ENCODE measurements at regions not wholly inside any gene's neighbourhood (a gene's known extent, or its start where the extent isn't known, plus 50 kb on each side); places are given as distances from the start of the nearest gene placed in this dataset.

DNA sequence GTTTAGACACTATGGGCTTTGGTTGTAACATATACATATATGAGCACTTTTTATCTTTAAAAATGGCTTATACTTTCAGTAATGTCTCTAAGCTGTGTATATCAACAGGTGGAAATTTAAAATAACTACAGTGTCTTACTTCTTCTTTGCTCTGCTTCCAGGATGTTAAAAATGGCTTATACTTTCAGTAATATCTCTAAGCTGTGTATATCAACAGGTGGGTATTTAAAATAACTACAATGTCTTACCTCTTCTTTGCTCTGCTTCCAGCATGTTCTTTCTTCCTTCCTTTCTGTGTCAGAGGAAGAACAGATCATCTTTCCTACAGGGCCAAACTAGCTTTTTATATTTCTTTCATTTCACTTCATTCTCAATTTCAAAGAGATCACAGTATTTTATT lies 689.6 kb downstream of the EPHA4 start:
- TF ChIP-seq CTCF (IDR thresholded peaks at IDR 0.05 in 4 of 5, conservative IDR thresholded peaks at IDR 0.05 in 1 of 5): no peak
- TF ChIP-seq POLR2A (IDR thresholded peaks at IDR 0.05): no peak

Data from gastrocnemius medialis (tissue), 4 donors.